NCI-H774 (cell line): ENCODE measurements at regions not wholly inside any gene's neighbourhood (a gene's known extent, or its start where the extent isn't known, plus 50 kb on each side); places are given as distances from the start of the nearest gene placed in this dataset.
"Not testable (repeated sequence)": the region's sequence is repeated elsewhere in the genome, so short reads cannot be mapped to it uniquely, and the experiment has no call there.

Experiments
- DNase-seq: peaks from one replicate; lab custom pipeline; 2025; lab: John Stamatoyannopoulos, UW

DNA sequence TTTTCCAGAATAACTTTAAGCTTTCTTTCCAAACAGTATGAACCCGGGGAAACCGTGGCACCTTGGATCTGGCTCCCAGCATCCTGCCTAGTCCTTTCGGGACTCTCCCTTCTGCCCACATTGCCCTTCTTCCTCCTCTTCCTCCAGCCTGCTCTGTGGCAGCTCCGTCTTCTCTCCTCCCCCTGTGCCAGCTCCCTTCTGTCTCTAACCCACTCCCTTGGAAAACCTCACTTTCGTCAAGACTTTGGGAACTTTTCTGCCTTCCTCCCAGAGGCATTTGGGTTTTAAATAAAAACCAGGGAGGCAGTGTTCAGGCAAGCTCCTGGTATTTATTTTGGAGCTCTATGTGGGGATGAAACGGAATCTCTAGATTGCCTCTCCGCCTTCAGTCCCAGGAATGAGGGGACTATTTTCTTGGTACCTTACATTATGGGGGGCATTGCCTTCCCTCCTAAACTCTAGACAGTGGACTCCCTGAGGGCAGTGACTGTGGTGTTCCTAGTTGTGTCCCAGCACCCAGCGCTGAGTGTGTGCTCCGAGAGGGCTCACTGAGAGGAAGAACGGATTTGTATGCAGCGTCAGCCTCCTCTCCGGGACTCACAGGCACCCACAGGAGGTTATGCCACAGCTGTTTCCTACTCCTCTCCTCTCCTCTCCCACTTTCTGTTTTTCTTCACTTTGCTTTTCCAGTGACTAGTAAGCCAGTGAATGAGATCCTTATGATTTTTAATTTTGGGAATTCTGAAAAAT lies 105.4 kb upstream of the MRPS22 start:
- no peak for DNase-seq

DNA sequence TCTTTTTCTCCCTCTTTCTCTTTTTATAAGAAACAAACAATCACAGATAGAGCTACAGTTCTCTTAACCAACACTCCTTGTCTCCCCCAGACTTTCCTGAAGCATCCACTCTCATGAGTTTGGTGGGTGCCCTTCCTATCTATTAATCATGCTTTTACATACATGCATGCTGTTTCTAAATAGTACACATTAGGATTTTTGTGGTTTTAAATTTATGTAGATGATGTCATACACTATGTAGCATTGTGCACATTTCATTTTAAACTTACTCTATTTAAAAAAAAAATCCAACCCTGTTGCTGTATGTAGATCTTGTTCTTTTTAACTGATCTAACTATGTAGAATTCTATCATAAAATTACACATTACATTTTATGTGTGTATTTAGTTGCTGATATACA lies 104.3 kb upstream of the MRPS22 start:
- no peak for DNase-seq

GRCh38 chr3:139241783-139242182 lies 102.0 kb upstream of the MRPS22 start:
- DNase-seq: no peak

DNA sequence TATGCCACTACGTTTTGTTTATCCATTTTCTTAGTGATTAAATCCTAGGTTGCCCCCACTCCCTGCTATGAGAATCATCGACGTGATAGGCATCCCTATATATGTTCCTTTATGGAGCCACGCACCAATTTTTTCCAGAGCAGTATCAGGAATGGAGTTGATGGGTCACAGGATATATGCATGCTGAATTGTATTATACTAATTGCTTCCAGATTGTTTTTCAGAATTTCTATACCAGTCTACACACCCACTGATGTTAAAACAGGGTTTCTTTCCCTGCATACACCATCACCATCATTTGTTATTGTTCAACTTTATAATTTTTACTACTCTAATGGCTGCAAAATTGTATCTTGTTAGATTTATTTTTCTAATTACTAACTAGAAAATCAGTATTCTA lies 100.1 kb upstream of the MRPS22 start:
- DNase-seq: no peak

GRCh38 chr3:139248593-139249255 lies 95.1 kb upstream of the MRPS22 start:
- DNase-seq: no peak

GRCh38 chr3:139251529-139251928 lies 92.3 kb upstream of the MRPS22 start:
- DNase-seq: no peak

- no peak for DNase-seq
Measured at GRCh38 chr3:139252719-139253118, 91.1 kb upstream of the MRPS22 start.

DNA sequence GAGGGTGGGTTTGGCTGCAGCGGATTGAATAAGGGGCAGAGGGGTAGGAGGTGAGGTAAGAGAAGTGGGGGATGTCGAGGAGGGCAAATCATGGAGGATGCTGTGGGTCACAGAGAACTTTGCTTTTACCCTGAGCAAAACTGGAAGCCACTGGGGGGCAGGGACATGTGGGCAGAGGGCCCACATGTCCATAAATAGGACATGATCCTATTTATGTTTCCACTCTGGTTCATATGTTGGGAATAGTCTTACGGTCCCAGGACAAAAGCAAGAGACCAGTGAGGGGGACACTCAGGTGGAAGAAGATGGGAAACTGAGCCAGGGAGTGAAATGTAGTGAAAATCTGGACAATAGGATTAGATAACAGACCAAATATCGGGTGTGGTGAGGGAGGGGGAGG lies 85.5 kb upstream of the MRPS22 start:
- no peak for DNase-seq

GRCh38 chr3:139259398-139259797 lies 84.4 kb upstream of the MRPS22 start:
- no peak for DNase-seq

GRCh38 chr3:139260041-139260486 lies 83.8 kb upstream of the MRPS22 start:
- no peak for DNase-seq

GRCh38 chr3:139260793-139261736 lies 82.8 kb upstream of the MRPS22 start:
- DNase-seq: no peak

- DNase-seq: no peak
Measured at GRCh38 chr3:139261754-139262586, 81.8 kb upstream of the MRPS22 start.

- DNase-seq: no peak
Measured at GRCh38 chr3:139263798-139264197, 80.0 kb upstream of the MRPS22 start.

DNA sequence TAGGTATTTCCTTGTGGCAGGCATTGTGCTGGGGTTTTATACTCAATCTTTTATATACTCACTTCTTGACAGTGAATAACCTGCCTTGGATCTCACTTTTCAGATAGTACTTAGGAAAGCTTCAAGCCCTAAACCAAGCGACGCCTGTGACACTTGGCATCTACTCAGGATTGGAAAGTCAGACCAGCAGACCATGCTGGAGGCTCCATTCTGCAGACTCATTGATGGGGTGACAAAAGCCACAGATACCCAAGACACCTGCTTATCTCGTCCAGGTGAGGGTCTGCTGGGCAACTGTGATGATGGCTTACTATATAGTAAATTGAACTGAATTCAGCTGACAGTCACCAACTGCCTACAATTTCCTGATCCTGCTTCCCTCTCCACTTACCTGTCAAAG lies 79.4 kb upstream of the MRPS22 start:
- no peak for DNase-seq

DNA sequence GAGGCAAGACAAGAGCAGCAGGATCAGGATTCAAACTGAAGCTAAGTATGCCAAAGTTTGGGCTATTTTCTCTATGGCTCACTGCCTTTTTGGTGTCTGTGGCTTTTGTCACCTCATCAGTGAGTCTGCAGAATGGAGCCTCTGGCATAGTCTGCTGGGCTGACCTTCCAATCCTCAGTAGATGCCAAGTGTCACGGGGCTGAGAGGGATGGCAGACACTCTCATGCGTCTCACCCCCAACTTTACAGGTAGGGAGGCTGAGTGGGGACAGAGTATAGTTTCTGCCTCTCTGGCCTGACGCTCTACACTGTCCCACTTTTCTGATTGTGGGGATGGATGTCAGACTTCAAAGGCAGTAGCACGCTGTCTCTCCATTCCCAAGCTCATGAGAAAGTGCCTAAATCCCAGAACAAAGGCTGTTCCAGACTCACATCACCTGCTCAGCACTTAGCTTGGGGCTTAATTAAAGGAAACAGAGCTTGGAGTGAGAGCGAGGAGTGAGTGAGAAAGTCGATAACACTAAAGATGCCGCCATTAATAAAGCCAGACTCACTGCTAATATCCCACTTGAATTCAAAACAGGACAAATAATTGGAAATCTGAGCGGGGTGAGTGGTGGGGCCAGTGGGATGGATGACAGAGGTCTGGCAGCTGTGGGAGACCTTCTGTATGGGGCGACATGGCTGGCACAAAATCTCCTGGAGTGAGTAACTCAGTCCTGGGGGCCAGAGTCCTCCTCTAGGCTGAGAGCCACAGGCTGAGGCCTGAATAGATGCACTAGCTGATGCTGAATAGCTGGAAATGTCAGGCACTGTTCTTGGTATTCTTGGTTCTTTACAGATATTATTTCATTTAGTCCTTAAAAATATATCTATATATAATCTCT lies 78.4 kb upstream of the MRPS22 start:
- DNase-seq: no peak

GRCh38 chr3:139267300-139268246 lies 76.2 kb upstream of the MRPS22 start:
- DNase-seq: no peak

DNA sequence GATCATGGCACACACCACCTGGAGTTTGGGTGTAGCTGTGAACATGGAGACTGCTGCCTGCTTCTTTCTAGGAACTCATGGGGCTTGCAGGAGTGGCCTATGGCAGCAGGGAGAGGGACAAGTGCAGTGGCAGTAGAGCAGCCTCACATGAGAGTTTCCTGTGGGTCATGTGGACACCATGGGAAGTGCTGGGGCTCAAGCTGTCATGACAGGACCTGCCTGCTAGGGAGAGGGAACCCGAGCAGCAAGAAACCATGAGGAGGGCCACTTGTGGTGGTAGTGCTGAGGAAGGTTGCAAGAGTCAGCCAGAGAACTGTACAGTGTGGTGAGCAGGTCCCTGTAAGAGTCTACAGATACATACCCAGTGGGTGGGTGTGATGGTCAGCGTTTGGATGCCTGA lies 73.8 kb upstream of the MRPS22 start:
- no peak for DNase-seq

- not testable (repeated sequence) for DNase-seq
Measured at GRCh38 chr3:139270652-139271051, 73.2 kb upstream of the MRPS22 start.

DNA sequence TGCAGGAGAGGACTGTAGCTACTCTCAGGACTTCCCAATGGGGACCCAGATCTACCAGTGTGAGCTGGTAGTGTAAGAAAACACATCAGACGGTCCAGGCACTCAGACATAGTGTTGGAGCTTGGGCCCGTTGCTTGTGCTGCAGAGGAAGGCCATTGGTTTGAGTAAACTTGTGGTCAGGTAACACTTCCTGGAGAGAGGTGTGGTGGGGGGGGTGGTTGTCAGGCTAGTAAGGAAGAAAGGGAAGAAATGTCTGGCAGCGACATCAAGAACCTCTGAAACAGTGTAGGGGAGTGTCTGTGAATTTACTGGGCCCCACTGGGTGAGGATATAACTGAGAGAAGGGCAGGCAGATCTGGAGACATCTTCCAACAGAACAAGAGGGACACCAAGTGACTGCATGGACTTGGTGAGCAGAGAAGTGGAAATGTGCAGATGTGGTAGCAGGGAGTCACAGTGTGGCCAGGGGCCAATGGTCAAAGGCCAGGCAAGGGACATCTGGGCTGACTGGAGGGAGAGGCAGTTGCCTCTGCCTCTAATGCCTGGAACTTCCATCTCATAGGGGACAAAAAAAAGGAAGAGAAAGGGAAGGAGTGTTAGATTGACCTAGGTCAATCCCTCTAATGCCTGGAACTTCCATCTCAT lies 63.7 kb upstream of the MRPS22 start:
- no peak for DNase-seq
